A549 (cell line): ENCODE measurements at regions not wholly inside any gene's neighbourhood (a gene's known extent, or its start where the extent isn't known, plus 50 kb on each side); places are given as distances from the start of the nearest gene placed in this dataset.

Source experiments
- FOSB ChIP-seq: fragments of 250-450 bp; sonication (Bioruptor Pico); IDR thresholded peaks from 2 replicates; pipeline ENCODE4 v1.5.0; 2020; ENCODE audit warnings: mild to moderate bottlenecking, moderate library complexity
- GATA3 ChIP-seq: IDR thresholded peaks from 2 replicates; pipeline ENCODE4 v1.6.1; 2012; ENCODE audit warnings: borderline replicate concordance
- HDAC2 ChIP-seq: fragments of 200-600 bp; sonication (generic); IDR thresholded peaks from 2 replicates; pipeline ENCODE4 v1.6.1; 2016
- POLR2AphosphoS2 ChIP-seq: conservative IDR thresholded peaks from 2 replicates; pipeline ENCODE4 v1.6.1; 2012; ENCODE audit warnings: low read length, improper control_type of control experiment, inconsistent platforms
- RNF2 ChIP-seq: fragments of 200-600 bp; sonication (generic); IDR thresholded peaks from 2 replicates; pipeline ENCODE4 v1.6.1; 2016; ENCODE audit warnings: low read depth, mild to moderate bottlenecking, antibody characterized with exemption, moderate library complexity, borderline replicate concordance

DNA sequence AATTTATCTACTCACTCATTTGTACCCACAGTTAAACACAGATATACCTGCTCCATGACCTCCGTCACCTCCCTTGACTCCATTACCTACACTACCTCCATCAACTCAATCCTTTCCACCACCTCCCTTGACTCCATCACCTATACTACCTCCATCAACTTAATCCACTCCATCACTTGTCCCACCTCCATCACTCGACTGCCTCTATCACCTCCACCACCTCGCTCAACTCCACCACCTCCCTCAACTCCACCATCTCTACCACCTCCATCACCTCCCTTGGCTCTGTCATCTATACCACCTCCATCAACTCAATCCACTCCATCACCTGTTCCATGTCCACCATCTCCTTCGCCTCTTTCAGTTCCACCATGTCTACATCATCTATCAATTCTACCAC is 51.3 kb upstream of the WNT7A start (continued):
- TF ChIP-seq RNF2 (no peak), FOSB (CRISPR knock-in tag) (no peak), HDAC2 (no peak), GATA3 (no peak), POLR2AphosphoS2 (no peak)
